ENCODE measurements at regions not wholly inside any gene's neighbourhood (a gene's known extent, or its start where the extent isn't known, plus 50 kb on each side); places are given as distances from the start of the nearest gene placed in this dataset.
"Not testable (repeated sequence)": the region's sequence is repeated elsewhere in the genome, so short reads cannot be mapped to it uniquely, and the experiment has no call there.

DNA sequence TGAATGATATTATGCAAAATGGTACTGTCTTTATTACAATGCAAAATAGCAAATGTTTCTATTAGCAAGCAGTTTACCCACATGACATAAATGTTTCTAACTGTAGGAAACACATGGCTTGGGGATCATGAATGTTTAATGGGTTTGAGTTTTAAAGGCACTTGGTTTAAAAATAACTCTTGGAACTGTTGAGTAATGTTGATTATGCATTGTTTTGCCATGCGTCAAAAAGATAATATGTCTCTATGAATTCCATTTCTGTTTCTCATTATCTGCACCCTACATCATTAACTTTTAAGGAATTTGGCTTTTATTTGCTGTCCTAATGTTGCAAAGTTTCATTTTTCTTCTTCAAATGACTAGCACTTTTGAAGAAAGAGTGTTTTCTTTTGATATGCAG, 1355.5 kb downstream of the SUCLG1 start:
- no peak for FAIRE-seq

DNA sequence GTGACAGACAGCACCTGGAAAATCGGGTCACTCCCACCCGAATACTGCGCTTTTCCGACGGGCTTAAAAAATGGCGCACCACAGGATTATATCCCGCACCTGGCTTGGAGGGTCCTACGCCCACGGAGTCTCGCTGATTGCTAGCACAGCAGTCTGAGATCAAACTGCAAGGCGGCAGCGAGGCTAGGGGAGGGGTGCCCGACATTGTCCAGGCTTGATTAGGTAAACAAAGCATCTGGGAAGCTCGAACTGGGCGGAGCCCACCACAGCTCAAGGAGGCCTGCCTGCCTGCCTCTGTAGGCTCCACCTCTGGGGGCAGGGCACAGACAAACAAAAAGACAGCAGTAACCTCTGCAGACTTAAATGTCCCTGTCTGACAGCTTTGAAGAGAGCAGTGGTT, 1370.0 kb downstream of the SUCLG1 start:
- not testable (repeated sequence) for FAIRE-seq

- FAIRE-seq: no peak
Measured at GRCh38 chr2:83085869-83086268, 1373.2 kb downstream of the SUCLG1 start.

GRCh38 chr2:83081826-83082690, 1377.0 kb downstream of the SUCLG1 start:
- no peak for FAIRE-seq

GRCh38 chr2:83079007-83079406, 1380.1 kb downstream of the SUCLG1 start:
- FAIRE-seq: peak; percentile 64

GRCh38 chr2:83072767-83073166, 1386.3 kb downstream of the SUCLG1 start:
- no peak for FAIRE-seq

GRCh38 chr2:83071914-83072313, 1387.2 kb downstream of the SUCLG1 start:
- no peak for FAIRE-seq

- FAIRE-seq: no peak
Measured at GRCh38 chr2:83071352-83071751, 1387.7 kb downstream of the SUCLG1 start.

DNA sequence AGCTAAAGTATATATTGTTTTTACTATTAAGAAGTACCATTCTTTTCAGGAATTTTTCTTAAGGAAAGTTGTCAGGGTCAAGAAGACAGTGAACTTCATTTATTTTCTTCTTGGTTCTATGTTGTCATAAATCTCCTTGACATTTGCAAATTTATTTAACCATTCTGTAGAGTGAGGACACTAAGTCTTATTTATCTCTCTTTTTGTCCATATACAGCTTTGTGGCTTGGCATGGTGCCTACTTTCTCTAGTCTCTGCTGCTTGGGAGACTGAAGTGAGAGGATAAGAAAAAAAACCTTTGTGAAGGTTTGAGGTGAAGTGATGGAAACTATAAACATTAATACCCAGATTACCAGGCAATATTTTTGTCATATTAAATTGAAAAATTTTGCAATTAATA, 1389.4 kb downstream of the SUCLG1 start:
- FAIRE-seq: no peak

DNA sequence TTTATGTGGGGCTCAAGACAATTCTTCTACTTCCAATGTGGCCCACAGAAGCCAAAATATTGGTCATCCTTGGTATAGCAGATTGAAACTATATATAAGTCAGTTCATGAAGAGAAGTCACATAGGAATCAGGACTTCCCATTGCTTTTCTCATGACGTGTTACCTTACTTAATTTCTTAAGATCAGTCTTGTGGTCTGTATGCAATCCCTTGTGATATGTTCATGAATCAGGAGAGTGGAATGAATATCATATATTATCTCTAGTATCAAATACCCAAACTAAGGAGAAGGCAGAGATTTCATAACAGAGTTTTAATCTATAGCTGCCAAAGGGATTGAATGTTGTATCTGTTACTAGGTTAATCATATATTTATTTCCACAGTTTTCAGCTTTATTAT, 1390.4 kb downstream of the SUCLG1 start:
- FAIRE-seq: no peak

DNA sequence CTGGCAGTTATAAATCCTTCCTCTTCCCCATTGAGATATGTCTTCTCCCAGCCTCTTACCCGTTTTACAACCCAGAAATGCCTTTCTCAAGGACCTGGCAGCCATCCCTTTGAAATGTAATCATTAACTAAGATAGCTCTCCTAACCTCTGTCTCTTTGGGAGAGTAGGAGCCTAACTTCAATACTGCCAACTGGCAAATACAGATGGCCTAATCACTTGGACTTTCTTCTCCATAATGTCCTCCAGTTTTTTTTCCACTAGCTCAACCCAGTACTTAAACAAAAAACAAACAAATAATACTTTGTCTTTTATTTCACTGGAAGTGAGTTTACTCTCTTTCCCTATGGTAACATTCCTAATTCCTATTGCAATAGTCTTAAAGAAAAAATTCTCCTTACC, 1391.1 kb downstream of the SUCLG1 start:
- peak; percentile 57 for FAIRE-seq

GRCh38 chr2:83063933-83064332, 1395.1 kb downstream of the SUCLG1 start:
- FAIRE-seq: peak; percentile 66

DNA sequence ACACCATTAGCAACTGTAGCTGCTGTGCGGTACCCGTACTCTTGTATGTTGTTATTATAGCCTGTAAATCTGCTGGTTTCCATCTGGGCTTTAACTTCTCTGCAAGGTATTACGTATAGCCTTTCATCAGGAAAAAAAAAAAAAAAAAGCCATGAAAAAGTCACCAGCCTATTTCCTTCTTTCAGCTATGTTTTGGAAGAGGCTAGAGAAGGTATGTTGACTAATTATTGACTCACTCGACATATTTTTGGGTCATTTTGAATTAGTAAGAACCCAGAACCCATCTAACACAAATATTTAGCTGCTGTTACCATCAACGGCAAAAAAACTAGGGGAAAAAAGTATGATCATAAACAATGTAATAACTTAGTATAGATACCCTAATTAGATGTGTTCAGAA, 1395.6 kb downstream of the SUCLG1 start:
- FAIRE-seq: no peak

DNA sequence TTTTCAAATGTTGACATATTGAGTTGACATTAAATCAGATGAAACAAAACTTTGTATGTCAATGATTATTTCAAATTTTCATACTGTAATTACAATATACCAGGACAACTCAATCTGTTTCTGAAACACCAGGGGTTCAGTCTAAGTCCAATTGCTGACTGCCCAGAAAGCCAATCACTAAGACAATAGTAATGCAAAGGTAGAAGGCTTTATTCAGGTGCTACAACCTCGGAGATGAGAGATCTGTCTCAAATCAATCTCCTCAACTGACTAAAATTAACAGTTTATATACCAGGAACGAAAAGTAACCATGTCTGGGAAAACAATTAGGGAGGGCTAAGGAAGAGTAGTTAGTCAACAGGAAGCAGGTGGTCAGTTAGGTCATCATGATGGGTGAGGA, 1400.4 kb downstream of the SUCLG1 start:
- no peak for FAIRE-seq

DNA sequence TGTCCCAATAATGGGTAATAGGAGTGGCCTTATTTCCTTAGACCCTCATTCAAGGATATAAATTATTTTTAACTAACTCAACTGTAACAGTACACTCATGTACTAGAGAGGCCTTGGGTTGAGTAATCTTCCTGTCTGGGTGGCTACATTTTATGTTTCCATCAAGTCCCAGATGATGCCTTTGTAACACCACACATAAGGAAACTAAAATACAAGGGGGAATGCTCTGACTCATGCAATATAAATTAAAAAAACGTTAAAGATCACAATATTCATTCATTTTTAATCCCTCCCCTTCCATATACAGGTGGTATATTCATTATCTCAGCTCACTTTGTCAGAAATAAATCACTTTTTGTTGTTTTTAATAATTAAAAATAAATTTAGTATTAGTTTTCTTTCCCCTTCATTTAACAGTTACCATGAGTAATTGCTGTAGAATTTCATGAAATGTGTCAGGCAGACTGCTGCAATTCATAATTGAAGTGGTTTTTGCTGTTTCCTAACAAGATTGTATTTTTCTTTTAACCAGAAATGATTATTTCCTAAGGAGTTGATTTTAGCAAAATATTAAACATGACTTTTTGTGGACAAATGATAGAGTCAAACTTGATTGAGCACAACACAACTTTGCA, 1403.6 kb downstream of the SUCLG1 start:
- no peak for FAIRE-seq

- no peak for FAIRE-seq
Measured at GRCh38 chr2:83054751-83055150, 1404.3 kb downstream of the SUCLG1 start.

DNA sequence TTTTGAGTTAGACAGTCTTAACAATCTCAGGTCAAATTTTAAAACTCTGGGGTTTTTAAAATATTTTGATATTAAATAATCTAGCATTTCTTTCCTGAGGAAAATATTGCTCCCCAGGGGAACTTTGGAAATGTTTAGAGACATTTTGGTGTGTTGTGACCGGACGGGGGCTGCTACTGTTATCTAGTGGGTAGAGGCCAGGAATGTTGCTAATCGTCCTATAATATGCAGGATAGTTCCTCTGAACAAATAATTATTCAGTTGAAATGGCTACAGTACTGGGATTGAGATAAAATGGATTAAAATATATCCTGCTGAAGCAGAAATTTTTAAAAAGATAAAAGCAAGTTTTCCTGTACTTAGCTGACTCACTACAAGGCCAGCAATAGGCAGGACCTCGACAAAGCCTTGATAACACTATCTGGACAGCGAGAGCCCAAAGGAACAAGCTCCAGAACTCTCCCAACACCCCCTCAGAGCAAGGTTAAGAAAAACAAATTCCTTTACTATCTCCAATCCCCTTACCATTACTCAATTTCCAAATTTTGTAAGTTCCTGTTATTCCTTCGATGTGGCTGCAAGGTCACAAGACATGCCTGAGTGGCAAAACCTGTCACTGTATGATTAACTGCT, 1407.4 kb downstream of the SUCLG1 start:
- FAIRE-seq: no peak

DNA sequence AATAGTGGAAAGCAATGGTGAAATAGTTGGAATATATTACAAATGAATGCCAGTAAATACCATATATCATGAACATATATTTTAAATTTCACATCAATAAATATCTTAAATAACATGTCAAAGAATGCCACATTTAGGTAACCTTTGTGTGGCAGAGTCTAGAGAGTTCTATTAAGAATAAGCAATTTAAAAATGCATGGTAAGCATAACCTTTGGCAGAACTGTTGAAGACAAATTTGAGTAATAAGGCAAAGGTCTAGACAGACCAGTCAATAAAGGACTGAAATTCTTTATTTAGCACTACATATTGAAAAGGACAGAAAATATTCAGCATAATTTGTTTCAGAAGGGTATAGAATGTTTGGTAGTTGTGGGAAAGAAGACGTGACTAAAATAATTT, 1417.0 kb downstream of the SUCLG1 start:
- FAIRE-seq: no peak

DNA sequence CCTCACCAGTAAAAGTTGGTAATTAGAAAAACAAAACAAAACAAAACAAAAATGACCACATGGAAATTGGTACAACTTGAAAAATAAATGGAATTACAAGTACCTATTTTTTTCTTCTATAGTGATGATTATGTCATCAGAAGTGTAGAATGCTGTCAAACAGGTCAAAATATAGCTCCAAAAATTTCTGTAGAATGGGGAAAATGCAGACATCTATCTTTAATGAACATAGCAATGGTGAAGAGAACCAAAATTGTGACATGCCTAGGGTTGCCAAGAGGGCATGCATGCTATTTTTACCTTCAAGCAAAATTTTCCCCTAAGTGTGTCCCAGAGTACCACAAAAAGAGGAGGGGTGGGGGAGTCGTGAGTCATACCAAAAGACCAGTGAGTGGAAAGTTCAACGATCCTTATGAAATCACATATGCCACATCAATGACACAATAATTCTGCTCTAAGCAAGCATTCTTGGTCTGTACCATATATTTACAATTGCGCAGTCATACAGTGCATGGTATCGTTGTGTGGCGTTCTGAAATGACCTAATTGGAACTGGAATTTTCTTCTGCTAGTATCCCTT, 1436.4 kb downstream of the SUCLG1 start:
- FAIRE-seq: no peak

- FAIRE-seq: no peak
Measured at GRCh38 chr2:83017366-83018090, 1441.6 kb downstream of the SUCLG1 start.

GRCh38 chr2:83016343-83017110, 1442.6 kb downstream of the SUCLG1 start:
- no peak for FAIRE-seq

GRCh38 chr2:83015900-83016299, 1443.2 kb downstream of the SUCLG1 start:
- no peak for FAIRE-seq

Measured in colon (tissue), 2 donors.